ENCODE measurements at regions not wholly inside any gene's neighbourhood (a gene's known extent, or its start where the extent isn't known, plus 50 kb on each side); places are given as distances from the start of the nearest gene placed in this dataset.

DNA sequence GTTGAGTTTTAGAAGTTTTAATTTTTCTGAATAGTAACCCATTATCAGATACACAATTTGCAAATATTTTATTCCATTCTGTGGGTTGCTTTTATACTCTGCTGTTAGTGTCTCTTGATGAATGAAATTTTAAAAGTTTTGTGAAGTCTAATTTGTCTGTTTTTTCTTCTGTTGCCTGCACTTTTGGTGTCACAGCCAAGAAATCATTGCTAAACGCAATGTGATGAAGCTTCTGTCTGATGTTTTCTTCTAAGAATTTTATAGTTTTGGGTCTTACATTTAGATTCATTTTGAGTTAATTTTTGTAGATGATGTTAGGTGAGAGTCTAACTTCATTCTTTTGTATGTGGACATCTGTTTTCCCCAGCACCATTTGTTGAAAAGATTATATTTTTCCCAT lies 330.0 kb upstream of the FOXK1 start:
- Histone ChIP-seq H3K27me3 (replicated peaks; ENCODE audit: control insufficient read depth, insufficient read depth, low read length) (no peaks in the 10 kb centered on the region), H3K36me3 (ENCODE audit: control insufficient read depth, insufficient read depth, low read length) (no peaks in the 10 kb centered on the region), H3K4me3 (ENCODE audit: low read depth, low read length) (no peak overlapping the region), H3K9me3 (peaks cover 7% of the 10 kb centered on the region), H3K4me1 (no peaks in the 10 kb centered on the region)
- POLR2A ChIA-PET: no interaction called here
- Mint-ChIP-seq H3K4me3 (ENCODE audit: unreplicated experiment) (no peak overlapping the region), H3K27ac (ENCODE audit: unreplicated experiment) (no peak overlapping the region), H3K4me1 (ENCODE audit: low read depth, unreplicated experiment) (no peaks in the 10 kb centered on the region), H3K36me3 (ENCODE audit: insufficient read depth, unreplicated experiment) (no peaks in the 10 kb centered on the region), H3K27me3 (ENCODE audit: insufficient read depth, unreplicated experiment) (no peaks in the 10 kb centered on the region), H3K9me3 (ENCODE audit: unreplicated experiment) (peaks cover 12% of the 10 kb centered on the region)
- intact Hi-C loops (cut with micrococcal nuclease; ENCODE audit: unreplicated experiment): no loop called here
- DNase-seq: no peak
- BruUV-seq (replicated peaks): no TSS peak
- TF ChIP-seq, protein P1, sequence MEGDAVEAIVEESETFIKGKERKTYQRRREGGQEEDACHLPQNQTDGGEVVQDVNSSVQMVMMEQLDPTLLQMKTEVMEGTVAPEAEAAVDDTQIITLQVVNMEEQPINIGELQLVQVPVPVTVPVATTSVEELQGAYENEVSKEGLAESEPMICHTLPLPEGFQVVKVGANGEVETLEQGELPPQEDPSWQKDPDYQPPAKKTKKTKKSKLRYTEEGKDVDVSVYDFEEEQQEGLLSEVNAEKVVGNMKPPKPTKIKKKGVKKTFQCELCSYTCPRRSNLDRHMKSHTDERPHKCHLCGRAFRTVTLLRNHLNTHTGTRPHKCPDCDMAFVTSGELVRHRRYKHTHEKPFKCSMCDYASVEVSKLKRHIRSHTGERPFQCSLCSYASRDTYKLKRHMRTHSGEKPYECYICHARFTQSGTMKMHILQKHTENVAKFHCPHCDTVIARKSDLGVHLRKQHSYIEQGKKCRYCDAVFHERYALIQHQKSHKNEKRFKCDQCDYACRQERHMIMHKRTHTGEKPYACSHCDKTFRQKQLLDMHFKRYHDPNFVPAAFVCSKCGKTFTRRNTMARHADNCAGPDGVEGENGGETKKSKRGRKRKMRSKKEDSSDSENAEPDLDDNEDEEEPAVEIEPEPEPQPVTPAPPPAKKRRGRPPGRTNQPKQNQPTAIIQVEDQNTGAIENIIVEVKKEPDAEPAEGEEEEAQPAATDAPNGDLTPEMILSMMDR (IDR thresholded peaks at IDR 0.05; ENCODE audit: insufficient read depth in 1 of 2, low read depth in 1 of 2, low read length in 1 of 2, severe bottlenecking in 1 of 2, unreplicated experiment in 1 of 2): no peak
- CTCF ChIA-PET: no interaction called here

DNA sequence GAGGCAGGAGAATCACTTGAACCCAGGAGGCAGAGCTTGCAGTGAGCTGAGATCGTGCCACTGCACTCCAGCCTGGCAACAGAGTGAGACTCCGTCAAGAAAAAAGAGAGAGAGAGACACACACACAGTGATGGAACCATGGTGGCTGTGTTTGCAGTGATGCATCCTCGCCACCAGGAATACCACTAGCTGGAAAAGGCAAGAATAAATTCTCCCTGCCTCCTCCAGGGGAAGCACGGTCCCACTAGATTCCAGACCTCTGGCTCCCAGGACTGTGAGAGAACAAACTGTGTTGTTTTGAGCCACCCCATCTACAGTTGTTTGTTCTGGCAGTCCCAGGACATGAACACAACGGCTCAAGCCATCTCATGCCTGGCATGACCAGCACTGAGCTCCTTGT lies 320.3 kb upstream of the FOXK1 start:
- ChIA-PET CTCF (interaction anchor here (0.6 kb wide), 1 partner anchor 551 kb away, joined by 3 read pairs; no protein-coding TSS in a partner anchor), POLR2A (no interaction called here)
- BruUV-seq (replicated peaks): no TSS peak
- H3K27me3 ChIP-seq (replicated peaks; ENCODE audit: control insufficient read depth, insufficient read depth, low read length): no peaks in the 10 kb centered on the region
- TF ChIP-seq, protein P1 (IDR thresholded peaks at IDR 0.05; ENCODE audit: insufficient read depth in 1 of 2, low read depth in 1 of 2, low read length in 1 of 2, severe bottlenecking in 1 of 2, unreplicated experiment in 1 of 2): no peak
- no peak overlapping the region for H3K4me3 Mint-ChIP-seq (ENCODE audit: unreplicated experiment)
- H3K36me3 ChIP-seq (ENCODE audit: control insufficient read depth, insufficient read depth, low read length): no peaks in the 10 kb centered on the region
- H3K4me1 Mint-ChIP-seq (ENCODE audit: low read depth, unreplicated experiment): no peaks in the 10 kb centered on the region
- no peak overlapping the region for H3K4me3 ChIP-seq (ENCODE audit: low read depth, low read length)
- peaks cover 18% of the 10 kb centered on the region for H3K9me3 Mint-ChIP-seq (ENCODE audit: unreplicated experiment)
- H3K36me3 Mint-ChIP-seq (ENCODE audit: insufficient read depth, unreplicated experiment): no peaks in the 10 kb centered on the region
- peaks cover 6% of the 10 kb centered on the region for H3K27me3 Mint-ChIP-seq (ENCODE audit: insufficient read depth, unreplicated experiment)
- H3K9me3 ChIP-seq: peaks cover 7% of the 10 kb centered on the region; the same call in 1 of the 2 replicates
- no peaks in the 10 kb centered on the region for H3K4me1 ChIP-seq
- no peak overlapping the region for H3K27ac Mint-ChIP-seq (ENCODE audit: unreplicated experiment)
- no peak for DNase-seq
- intact Hi-C loops (cut with micrococcal nuclease; ENCODE audit: unreplicated experiment): no loop called here

DNA sequence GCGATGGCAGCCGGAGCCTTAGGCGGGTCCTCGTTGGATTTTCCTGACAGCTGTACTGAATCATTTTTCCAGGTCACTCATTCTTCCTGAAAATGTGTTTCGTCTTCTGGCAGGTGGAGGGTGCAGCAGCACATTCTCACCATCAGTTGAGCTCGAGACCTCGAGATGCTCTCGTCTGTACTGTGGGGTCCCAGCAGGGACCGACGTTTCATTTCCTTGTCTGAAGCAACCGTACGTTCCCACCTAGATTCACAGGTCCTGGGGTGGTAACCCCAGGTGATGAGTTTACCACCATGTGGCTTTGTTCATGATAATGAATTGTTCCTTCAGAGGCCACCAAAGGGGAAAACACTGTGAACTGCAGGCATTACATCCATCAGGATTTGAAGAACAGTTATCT lies 298.5 kb upstream of the FOXK1 start:
- DNase-seq: no peak

More for the DNA sequence above, 298.5 kb upstream of the FOXK1 start:
- Histone ChIP-seq H3K36me3 (ENCODE audit: control insufficient read depth, insufficient read depth, low read length) (no peaks in the 10 kb centered on the region), H3K4me3 (ENCODE audit: low read depth, low read length) (no peak overlapping the region), H3K4me1 (no peaks in the 10 kb centered on the region), H3K9me3 (no peaks in the 10 kb centered on the region), H3K27me3 (replicated peaks; ENCODE audit: control insufficient read depth, insufficient read depth, low read length) (no peaks in the 10 kb centered on the region)
- CTCF ChIA-PET: no interaction called here
- no peaks in the 10 kb centered on the region for H3K36me3 Mint-ChIP-seq (ENCODE audit: insufficient read depth, unreplicated experiment)
- POLR2A ChIA-PET: no interaction called here
- no peaks in the 10 kb centered on the region for H3K4me1 Mint-ChIP-seq (ENCODE audit: low read depth, unreplicated experiment)
- BruUV-seq (replicated peaks): no TSS peak
- H3K27me3 Mint-ChIP-seq (ENCODE audit: insufficient read depth, unreplicated experiment): peaks cover 3% of the 10 kb centered on the region
- intact Hi-C loops (cut with micrococcal nuclease; ENCODE audit: unreplicated experiment): no loop called here
- TF ChIP-seq, protein P1 (IDR thresholded peaks at IDR 0.05; ENCODE audit: insufficient read depth in 1 of 2, low read depth in 1 of 2, low read length in 1 of 2, severe bottlenecking in 1 of 2, unreplicated experiment in 1 of 2): no peak
- H3K27ac Mint-ChIP-seq (ENCODE audit: unreplicated experiment): no peak overlapping the region
- no peak overlapping the region for H3K4me3 Mint-ChIP-seq (ENCODE audit: unreplicated experiment)
- peaks cover 14% of the 10 kb centered on the region for H3K9me3 Mint-ChIP-seq (ENCODE audit: unreplicated experiment)
